Mesenchymal stem cell (in vitro differentiated cells and primary cell): ENCODE measurements at regions not wholly inside any gene's neighbourhood (a gene's known extent, or its start where the extent isn't known, plus 50 kb on each side); places are given as distances from the start of the nearest gene placed in this dataset.

Source experiments
- DNase-seq: peaks from one replicate; pipeline ENCODE4 v3.0.0-alpha.2; 2013
- H2AFZ ChIP-seq: one replicate; pipeline ENCODE4 v1.6.1; 2013; ENCODE audit warnings: low read depth, mild to moderate bottlenecking, control low read depth, inconsistent platforms, low read length, moderate library complexity
- H2AK5ac ChIP-seq: 2 replicates; pipeline ENCODE4 v1.6.1; 2013; ENCODE audit warnings: low read length, moderate library complexity, mild to moderate bottlenecking, inconsistent platforms; ENCODE audit not compliant: severe bottlenecking
- H2BK120ac ChIP-seq: one replicate; pipeline ENCODE4 v1.6.1; 2013; ENCODE audit warnings: low read depth, mild to moderate bottlenecking, inconsistent platforms, low read length, moderate library complexity
- H2BK12ac ChIP-seq, 2 experiments: one replicate each; pipeline ENCODE4 v1.6.1; 2013; ENCODE audit warnings: inconsistent platforms in 2 of 2, low read length in 2 of 2, mild to moderate bottlenecking in 2 of 2, moderate library complexity in 2 of 2, control low read depth in 1 of 2
- H2BK15ac ChIP-seq: one replicate; pipeline ENCODE4 v1.6.1; 2013; ENCODE audit warnings: mild to moderate bottlenecking, low read depth, inconsistent platforms; ENCODE audit not compliant: poor library complexity, severe bottlenecking
- H2BK5ac ChIP-seq: 2 replicates; pipeline ENCODE4 v1.6.1; 2013; ENCODE audit warnings: low read depth, mild to moderate bottlenecking, low read length, control low read depth, inconsistent platforms; ENCODE audit not compliant: poor library complexity, severe bottlenecking
- H3K14ac ChIP-seq, 2 experiments: one replicate each; pipeline ENCODE4 v1.6.1; 2013; ENCODE audit warnings: inconsistent platforms in 2 of 2, low read length in 2 of 2, control low read depth in 1 of 2, mild to moderate bottlenecking in 1 of 2, moderate library complexity in 1 of 2
- H3K18ac ChIP-seq, 2 experiments: one replicate each; pipeline ENCODE4 v1.6.1; 2013; ENCODE audit warnings: inconsistent platforms in 2 of 2, low read length in 2 of 2, control low read depth in 1 of 2, low read depth in 1 of 2, mild to moderate bottlenecking in 1 of 2
- H3K23ac ChIP-seq, 2 experiments: one replicate each; pipeline ENCODE4 v1.6.1; 2013; ENCODE audit warnings: inconsistent platforms in 2 of 2, low read length in 2 of 2, mild to moderate bottlenecking in 2 of 2, moderate library complexity in 2 of 2, control low read depth in 1 of 2
- H3K27ac ChIP-seq: 2 replicates; pipeline ENCODE4 v1.5.1; 2013; ENCODE audit warnings: mild to moderate bottlenecking, moderate library complexity, low read length, control low read depth, inconsistent platforms; ENCODE audit not compliant: poor library complexity, severe bottlenecking
- H3K27me3 ChIP-seq, 2 experiments: 2 replicates each; pipeline versions ENCODE4 v1.6.1 to v1.7.0; 2013; ENCODE audit warnings: low read length in 2 of 2, mild to moderate bottlenecking in 2 of 2, moderate library complexity in 2 of 2, control low read depth in 1 of 2, inconsistent platforms in 1 of 2; ENCODE audit not compliant: control insufficient read depth in 1 of 2, insufficient read depth in 1 of 2
- H3K36me3 ChIP-seq, 2 experiments: 2 replicates each; pipeline versions ENCODE4 v1.6.1 to v1.7.0; 2013; ENCODE audit warnings: low read length in 2 of 2, control low read depth in 1 of 2, inconsistent platforms in 1 of 2, low read depth in 1 of 2, mild to moderate bottlenecking in 1 of 2; ENCODE audit not compliant: insufficient read depth in 2 of 2, control insufficient read depth in 1 of 2
- H3K4ac ChIP-seq, 2 experiments: one replicate each; pipeline ENCODE4 v1.6.1; 2013; ENCODE audit warnings: inconsistent platforms in 2 of 2, low read length in 2 of 2, mild to moderate bottlenecking in 2 of 2, moderate library complexity in 2 of 2, control low read depth in 1 of 2, low read depth in 1 of 2
- H3K4me1 ChIP-seq: 2 replicates; pipeline ENCODE4 v1.6.1; 2013; ENCODE audit warnings: low read depth, low read length, control low read depth; ENCODE audit not compliant: control insufficient read depth, insufficient read depth
- H3K4me2 ChIP-seq: 2 replicates; pipeline ENCODE4 v1.6.1; 2013; ENCODE audit warnings: low read length, mild to moderate bottlenecking, inconsistent platforms; ENCODE audit not compliant: poor library complexity, severe bottlenecking
- H3K4me3 ChIP-seq, 2 experiments: 2 replicates each; pipeline versions ENCODE4 v1.5.1 to v1.7.0; 2013; ENCODE audit warnings: low read length in 2 of 2, mild to moderate bottlenecking in 2 of 2, control low read depth in 1 of 2, low read depth in 1 of 2; ENCODE audit not compliant: insufficient read depth in 1 of 2
- H3K79me1 ChIP-seq: replicated peaks from 2 replicates; pipeline ENCODE4 v1.6.1; 2013; ENCODE audit warnings: mild to moderate bottlenecking, control low read depth, low read length, inconsistent platforms; ENCODE audit not compliant: poor library complexity, severe bottlenecking
- H3K9ac ChIP-seq: 2 replicates; pipeline ENCODE4 v1.7.0; 2013; ENCODE audit warnings: mild to moderate bottlenecking, low read length, moderate library complexity
- H3K9me3 ChIP-seq: 2 replicates; pipeline ENCODE4 v1.7.0; 2013; ENCODE audit warnings: mild to moderate bottlenecking, low read length; ENCODE audit not compliant: control insufficient read depth
- H4K8ac ChIP-seq: one replicate; pipeline ENCODE4 v1.6.1; 2013; ENCODE audit warnings: inconsistent platforms, mild to moderate bottlenecking, low read length, moderate library complexity
- H4K91ac ChIP-seq: one replicate; pipeline ENCODE4 v1.6.1; 2013; ENCODE audit warnings: mild to moderate bottlenecking, low read length, inconsistent platforms
- WGBS: methylation state at CpG from one replicate; pipeline ENCODE4 v1.1.7; 2013; ENCODE audit warnings: mixed read lengths; 5-methylcytosine and 5-hydroxymethylcytosine counted together

DNA sequence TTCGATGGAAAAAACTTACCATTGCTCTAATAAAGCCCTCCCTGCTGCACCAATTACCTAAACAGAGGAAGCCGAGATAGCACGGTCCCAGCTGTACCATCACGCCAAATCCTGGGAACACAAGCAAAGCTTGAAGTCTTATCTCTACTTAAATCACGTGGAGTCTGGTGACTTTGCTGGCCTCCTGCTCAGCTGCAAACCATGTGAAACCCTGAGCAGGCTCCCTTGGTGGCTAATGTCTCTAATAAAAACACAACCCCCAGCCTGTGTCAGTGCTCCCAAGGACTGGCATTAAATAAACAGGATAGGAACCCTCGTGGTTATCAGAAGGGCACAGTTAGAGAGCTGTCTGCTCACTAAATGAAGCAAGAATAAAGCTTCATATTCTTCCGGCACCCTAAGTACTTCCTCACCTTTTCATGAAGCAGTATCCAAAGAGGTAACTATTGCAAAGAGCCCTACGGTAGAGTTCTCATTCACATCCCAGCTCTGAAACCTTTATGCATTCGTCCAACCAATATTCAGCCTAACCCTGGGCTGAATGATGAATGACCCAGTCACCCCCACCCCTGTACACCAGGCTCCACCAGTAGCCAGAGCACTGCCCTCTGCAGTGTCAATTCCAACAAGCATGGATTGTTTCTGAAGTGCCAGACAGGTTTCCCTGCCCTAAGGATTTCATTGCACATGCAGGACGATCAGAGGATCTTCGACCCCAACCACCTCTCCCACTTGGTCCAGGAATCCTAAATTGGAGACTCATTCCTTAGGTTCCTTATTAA is 452.7 kb upstream of the TMPO start:
- Histone ChIP-seq H3K4me3 (no peak overlapping the region), H2AK5ac (no peak overlapping the region), H3K9ac (no peak overlapping the region), H2BK15ac (no peak overlapping the region), H3K79me1 (no peaks in the 10 kb centered on the region), H2BK5ac (no peak overlapping the region), H4K91ac (no peak overlapping the region), H2BK12ac (no peak overlapping the region), H2BK120ac (no peak overlapping the region), H4K8ac (no peak overlapping the region), H3K14ac (no peak overlapping the region), H3K23ac (no peak overlapping the region), H3K36me3 (no peaks in the 10 kb centered on the region), H3K27me3 (no peaks in the 10 kb centered on the region), H3K4me1 (no peaks in the 10 kb centered on the region), H3K27ac (no peak overlapping the region), H3K4me2 (no peak overlapping the region), H3K4ac (no peak overlapping the region), H3K18ac (no peak overlapping the region), H2AFZ (no peak overlapping the region), H3K9me3 (no peaks in the 10 kb centered on the region)
- no peak for DNase-seq
- WGBS = 60% methylated on average over 11 of the region's 11 CpGs

DNA sequence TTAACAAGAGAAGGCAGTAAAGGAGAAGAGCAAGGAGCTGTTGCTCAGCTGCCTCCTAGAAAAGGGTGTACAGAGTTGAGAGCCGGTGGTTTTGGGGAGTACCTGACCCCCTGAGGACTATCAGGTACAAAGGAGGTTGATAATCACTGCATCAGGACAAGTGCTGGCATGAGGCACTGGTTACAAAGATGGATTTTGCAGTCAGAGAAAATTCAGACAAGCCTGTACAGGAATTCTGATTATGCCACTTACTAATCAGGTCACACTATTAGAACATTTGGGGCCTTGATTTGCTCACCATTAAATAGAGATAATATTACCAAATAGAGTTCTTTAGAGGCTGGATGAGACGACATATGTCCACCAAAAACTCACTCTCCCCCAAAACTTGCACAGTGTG is 450.9 kb upstream of the TMPO start:
- H2BK15ac ChIP-seq = no peak overlapping the region
- no peak overlapping the region for H2BK5ac ChIP-seq
- H3K23ac ChIP-seq = no peak overlapping the region
- no peak overlapping the region for H3K4me2 ChIP-seq
- no peak overlapping the region for H3K4me3 ChIP-seq
- no peak overlapping the region for H2AFZ ChIP-seq
- H4K91ac ChIP-seq = no peak overlapping the region
- H3K4me1 ChIP-seq = no peaks in the 10 kb centered on the region
- no peak overlapping the region for H3K18ac ChIP-seq
- no peaks in the 10 kb centered on the region for H3K27me3 ChIP-seq
- WGBS = 63% methylated on average over 1 of the region's 2 CpGs
- no peak overlapping the region for H3K14ac ChIP-seq
- H4K8ac ChIP-seq = no peak overlapping the region
- H3K9me3 ChIP-seq = no peaks in the 10 kb centered on the region
- H2BK12ac ChIP-seq = no peak overlapping the region
- DNase-seq = no peak
- H3K9ac ChIP-seq = no peak overlapping the region
- no peaks in the 10 kb centered on the region for H3K79me1 ChIP-seq
- H2AK5ac ChIP-seq = no peak overlapping the region
- H3K4ac ChIP-seq = no peak overlapping the region
- no peak overlapping the region for H2BK120ac ChIP-seq
- H3K36me3 ChIP-seq = no peaks in the 10 kb centered on the region
- H3K27ac ChIP-seq = no peak overlapping the region

DNA sequence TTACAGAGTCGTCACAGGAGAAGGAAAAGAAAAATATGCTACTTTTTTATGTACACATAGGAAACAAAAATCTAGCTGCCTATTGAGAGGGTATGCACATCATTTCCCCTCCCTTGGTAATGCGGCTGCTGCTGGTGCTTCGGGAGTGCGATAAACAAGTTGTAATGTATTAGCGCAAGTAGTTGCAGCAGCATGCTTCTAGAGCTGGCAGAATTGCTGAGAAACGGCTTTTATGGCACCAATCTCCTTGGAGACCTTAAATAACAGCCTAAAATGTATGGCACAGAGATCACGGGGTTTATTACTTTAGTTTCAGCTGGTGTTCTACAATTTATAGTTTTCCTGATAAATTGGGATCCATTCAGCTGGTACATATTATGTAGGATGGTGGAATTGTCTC is 447.6 kb upstream of the TMPO start:
- H2BK12ac ChIP-seq = no peak overlapping the region
- H3K9me3 ChIP-seq = no peaks in the 10 kb centered on the region
- H3K4me1 ChIP-seq = no peaks in the 10 kb centered on the region
- H3K4me2 ChIP-seq = no peak overlapping the region
- H2BK15ac ChIP-seq = no peak overlapping the region
- no peaks in the 10 kb centered on the region for H3K36me3 ChIP-seq
- H2BK120ac ChIP-seq = no peak overlapping the region
- no peak overlapping the region for H3K27ac ChIP-seq
- no peak overlapping the region for H3K23ac ChIP-seq
- no peak overlapping the region for H3K14ac ChIP-seq
- H3K4ac ChIP-seq = no peak overlapping the region
- WGBS = 75% methylated on average over 6 of the region's 7 CpGs
- no peak overlapping the region for H2BK5ac ChIP-seq
- H2AFZ ChIP-seq = no peak overlapping the region
- no peaks in the 10 kb centered on the region for H3K27me3 ChIP-seq
- no peak for DNase-seq
- H2AK5ac ChIP-seq = no peak overlapping the region
- H4K91ac ChIP-seq = no peak overlapping the region
- no peak overlapping the region for H3K9ac ChIP-seq
- H3K18ac ChIP-seq = no peak overlapping the region
- no peak overlapping the region for H3K4me3 ChIP-seq
- H3K79me1 ChIP-seq = no peaks in the 10 kb centered on the region
- H4K8ac ChIP-seq = no peak overlapping the region

DNA sequence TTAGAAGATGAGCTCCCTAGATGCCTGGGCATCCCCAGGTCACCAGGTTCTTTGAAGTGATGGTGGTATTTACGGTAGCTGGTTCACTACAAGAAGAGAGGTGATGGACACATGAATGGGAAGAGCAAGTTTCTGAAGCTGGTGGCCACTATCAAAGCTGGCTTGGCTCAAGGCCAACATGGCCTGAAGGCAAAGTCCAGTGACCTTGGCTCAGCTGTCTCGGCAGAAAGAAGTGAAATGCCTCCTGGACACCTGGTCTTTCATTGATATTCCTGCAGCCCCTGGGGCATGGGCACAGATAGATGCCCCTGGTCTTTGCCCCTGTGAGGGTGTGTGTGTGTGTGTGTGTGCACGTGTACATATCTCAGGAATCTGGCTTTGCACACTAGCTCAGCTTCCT is 441.8 kb upstream of the TMPO start:
- 78% methylated on average over 2 of the region's 3 CpGs for WGBS

More for the DNA sequence above, 441.8 kb upstream of the TMPO start:
- Histone ChIP-seq H3K4ac (no peak overlapping the region), H3K4me3 (no peak overlapping the region), H3K9me3 (no peaks in the 10 kb centered on the region), H3K23ac (no peak overlapping the region), H3K27me3 (no peaks in the 10 kb centered on the region), H3K4me2 (no peak overlapping the region), H2BK15ac (no peak overlapping the region), H2BK5ac (no peak overlapping the region), H3K18ac (no peak overlapping the region), H3K36me3 (no peaks in the 10 kb centered on the region), H3K79me1 (no peaks in the 10 kb centered on the region), H3K9ac (no peak overlapping the region), H3K4me1 (no peaks in the 10 kb centered on the region), H3K27ac (no peak overlapping the region), H4K91ac (no peak overlapping the region), H2AFZ (no peak overlapping the region), H2BK12ac (no peak overlapping the region), H3K14ac (no peak overlapping the region), H2AK5ac (no peak overlapping the region), H2BK120ac (no peak overlapping the region), H4K8ac (no peak overlapping the region)
- DNase-seq = no peak
